Endothelial cell of umbilical vein (primary cell): ENCODE measurements at regions not wholly inside any gene's neighbourhood (a gene's known extent, or its start where the extent isn't known, plus 50 kb on each side); places are given as distances from the start of the nearest gene placed in this dataset.

Experiments used
- BruUV-seq: library from RNA; stranded (reverse); fragments of 400-500 nt; replicated peaks from 2 replicates; lab custom pipeline; 2021; lab: Mats Ljungman, UMichigan
- CTCF ChIA-PET: fragments of 300-600, 350-600 bp; sonication (Branson Sonifier 250); formaldehyde crosslinking; loops from one replicate; lab custom pipeline; 2021; ENCODE audit warnings: antibody characterized with exemption, inconsistent platforms; lab: Charles Lee
- POLR2A ChIA-PET: fragments of 300-600, 350-600 bp; sonication (Branson Sonifier 250); formaldehyde crosslinking; loops from one replicate; lab custom pipeline; 2021; ENCODE audit warnings: antibody characterized with exemption, inconsistent platforms; lab: Charles Lee
- DNase-seq: peaks from one replicate; pipeline ENCODE4 v3.0.0-alpha.2; 2011; ENCODE audit warnings: low read depth, low spot score
- FAIRE-seq: peaks from 2 replicates; lab custom pipeline; 2011; peaks lifted over from hg19 to GRCh38; lab: Jason Lieb, UNC
- H2AFZ ChIP-seq: 2 replicates; pipeline ENCODE4 v1.6.0; 2012; ENCODE audit warnings: low read depth, low read length, control low read depth, inconsistent platforms
- H3K27ac ChIP-seq: 2 replicates; pipeline ENCODE4 v1.5.1; 2011; ENCODE audit warnings: low read depth, mild to moderate bottlenecking, control low read depth, low read length, moderate library complexity; ENCODE audit not compliant: insufficient read depth
- H3K27me3 ChIP-seq, 2 experiments: 2 replicates each; pipeline versions ENCODE4 v1.6.0 to v1.6.1; 2011; ENCODE audit warnings: low read length in 2 of 2, mixed read lengths in 1 of 2; ENCODE audit not compliant: control insufficient read depth in 2 of 2, insufficient read depth in 2 of 2
- H3K36me3 ChIP-seq, 2 experiments: 2 replicates in 1 of 2; 3 replicates in 1 of 2; pipeline ENCODE4 v1.5.1; 2011; ENCODE audit warnings: low read length in 2 of 2, mild to moderate bottlenecking in 1 of 2, moderate library complexity in 1 of 2; ENCODE audit not compliant: control insufficient read depth in 2 of 2, insufficient read depth in 2 of 2; ENCODE audit errors: extremely low read depth in 1 of 2
- H3K4me1 ChIP-seq: 3 replicates; pipeline ENCODE4 v1.5.1; 2011; ENCODE audit warnings: mild to moderate bottlenecking, low read length; ENCODE audit not compliant: control insufficient read depth, insufficient read depth; ENCODE audit errors: extremely low read depth
- H3K4me2 ChIP-seq: 2 replicates; pipeline ENCODE4 v1.6.1; 2011; ENCODE audit warnings: low read length, control low read depth, mixed read lengths; ENCODE audit not compliant: insufficient read depth
- H3K4me3 ChIP-seq, 3 experiments: fragments of 200-600 bp in 1 of 3; sonication (generic), shearing (Covaris generic) in 1 of 3; replicated peaks in 1 of 3; 2 replicates each; pipeline ENCODE4 v1.5.1; 2011 to 2016; ENCODE audit warnings: control low read depth in 3 of 3, low read length in 3 of 3, mild to moderate bottlenecking in 2 of 3, inconsistent platforms in 1 of 3, low read depth in 1 of 3, moderate library complexity in 1 of 3; ENCODE audit not compliant: insufficient read depth in 1 of 3
- H3K79me2 ChIP-seq: 2 replicates; pipeline ENCODE4 v1.6.0; 2012; ENCODE audit warnings: low read length, inconsistent platforms; ENCODE audit not compliant: control insufficient read depth, insufficient read depth
- H3K9ac ChIP-seq: replicated peaks from 2 replicates; pipeline ENCODE3; 2011; ENCODE audit warnings: low read length, control low read depth; ENCODE audit not compliant: insufficient read depth; ENCODE audit errors: extremely low read depth
- H3K9me1 ChIP-seq: replicated peaks from 3 replicates; pipeline ENCODE4 v1.6.0; 2011; ENCODE audit warnings: mild to moderate bottlenecking, low read length; ENCODE audit not compliant: control insufficient read depth, insufficient read depth; ENCODE audit errors: extremely low read depth
- H3K9me3 ChIP-seq: replicated peaks from 2 replicates; pipeline ENCODE4 v1.5.1; 2012; ENCODE audit warnings: low read length, inconsistent platforms; ENCODE audit not compliant: control insufficient read depth, insufficient read depth
- H4K20me1 ChIP-seq: replicated peaks from 2 replicates; pipeline ENCODE3; 2011; ENCODE audit warnings: mild to moderate bottlenecking, low read length; ENCODE audit not compliant: control insufficient read depth, insufficient read depth; ENCODE audit errors: extremely low read depth
- CTCF ChIP-seq, 2 donors: IDR thresholded peaks; 1 replicate in 1 of 2; 2 replicates in 1 of 2; pipeline ENCODE4 v1.5.1; 2011; ENCODE audit warnings: low read length in 2 of 2, mild to moderate bottlenecking in 2 of 2, moderate library complexity in 2 of 2, control low read depth in 1 of 2, inconsistent platforms in 1 of 2, low read depth in 1 of 2; ENCODE audit not compliant: insufficient read depth in 1 of 2; ENCODE audit errors: extremely low read depth in 1 of 2
- EZH2 ChIP-seq: IDR thresholded peaks from 2 replicates; pipeline ENCODE4 v1.6.1; 2012; ENCODE audit warnings: borderline replicate concordance, low read depth, mild to moderate bottlenecking, moderate library complexity, low read length, inconsistent platforms; ENCODE audit not compliant: severe bottlenecking
- FOS ChIP-seq: IDR thresholded peaks from 2 replicates; pipeline ENCODE4 v1.6.1; 2011; ENCODE audit warnings: mild to moderate bottlenecking, low read length, moderate library complexity, borderline replicate concordance; ENCODE audit not compliant: insufficient read depth
- GATA2 ChIP-seq: IDR thresholded peaks from 2 replicates; pipeline ENCODE4 v1.7.0; 2011; ENCODE audit warnings: low read depth, mild to moderate bottlenecking, moderate library complexity, mixed read lengths, low read length; ENCODE audit not compliant: insufficient read length, insufficient read depth
- JUN ChIP-seq: IDR thresholded peaks from 2 replicates; pipeline ENCODE4 v1.6.1; 2011; ENCODE audit warnings: borderline replicate concordance, low read depth; ENCODE audit not compliant: insufficient read length, insufficient read depth
- MAX ChIP-seq: IDR thresholded peaks from 2 replicates; pipeline ENCODE4 v1.6.1; 2011; ENCODE audit not compliant: insufficient read depth, insufficient read length
- MYC ChIP-seq: IDR thresholded peaks from one replicate; pipeline ENCODE4 v1.6.1; 2011; ENCODE audit warnings: mild to moderate bottlenecking, low read depth, low read length
- POLR2A ChIP-seq: IDR thresholded peaks from 2 replicates; pipeline ENCODE4 v1.6.1; 2012; ENCODE audit warnings: low read depth, mild to moderate bottlenecking, control low read depth, low read length
- POLR2AphosphoS5 ChIP-seq: IDR thresholded peaks from 2 replicates; pipeline ENCODE4 v1.6.1; 2012; ENCODE audit warnings: low read depth, mild to moderate bottlenecking, control low read depth, low read length, moderate library complexity; ENCODE audit not compliant: insufficient read depth
- dilution Hi-C: fragments of 300-500 bp; cut with MboI; formaldehyde crosslinking; loops from one replicate; pipeline ENCODE4 v1.15.0; 2019; ENCODE audit warnings: low sequenced_read_pairs; ENCODE audit not compliant: extremely low pct_ligation_motif_present
- intact Hi-C: fragments of 100-400 bp; cut with micrococcal nuclease; formaldehyde crosslinking; loops from one replicate; pipeline ENCODE4 v1.10.0; 2022

GRCh38 chr2:146927080-146927711 is 917.6 kb upstream of the ACVR2A start:
- dilution Hi-C loops, result no loop called here
- no TSS peak for BruUV-seq
- Histone ChIP-seq H3K4me3 (no peak overlapping the region), H3K4me1 (no peaks in the 10 kb centered on the region), H2AFZ (peak overlapping the region; percentile 73), H3K27ac (no peak overlapping the region), H3K9me3 (no peaks in the 10 kb centered on the region), H3K27me3 (no peaks in the 10 kb centered on the region), H4K20me1 (no peaks in the 10 kb centered on the region), H3K36me3 (no peaks in the 10 kb centered on the region), H3K4me2 (no peak overlapping the region), H3K79me2 (no peaks in the 10 kb centered on the region), H3K9me1 (no peaks in the 10 kb centered on the region), H3K9ac (no peak overlapping the region)
- no peak for FAIRE-seq
- TF ChIP-seq CTCF (IDR thresholded peaks at IDR 0.05; ENCODE audit: extremely low read depth in 1 of 2, insufficient read depth in 1 of 2, low read depth in 1 of 2, low read length in 2 of 2), result peak; percentile 32 to 62
- no peak for TF ChIP-seq EZH2
- intact Hi-C loops, result loop anchor here (1.0 to 5.0 kb wide), 6 partner anchors 52 to 984 kb away; partner anchors contain the start of gene ACVR2A
- CTCF ChIA-PET, result interaction anchor here (0.6 to 2.1 kb wide), 28 partner anchors 9 to 984 kb away, joined by 3 to 77 read pairs (median 4); partner anchors contain the start of gene ACVR2A
- POLR2A ChIA-PET, result no interaction called here
- DNase-seq, result peak; percentile 59

GRCh38 chr2:146918280-146918679 is 926.5 kb upstream of the ACVR2A start:
- Histone ChIP-seq H3K36me3 (no peaks in the 10 kb centered on the region), H4K20me1 (no peaks in the 10 kb centered on the region), H3K27me3 (no peaks in the 10 kb centered on the region), H3K79me2 (no peaks in the 10 kb centered on the region), H3K9me3 (no peaks in the 10 kb centered on the region), H3K27ac (no peak overlapping the region), H2AFZ (no peak overlapping the region), H3K4me2 (no peak overlapping the region), H3K9me1 (no peaks in the 10 kb centered on the region), H3K9ac (no peak overlapping the region), H3K4me1 (no peaks in the 10 kb centered on the region), H3K4me3 (no peak overlapping the region)
- FAIRE-seq (no peak), DNase-seq (no peak)
- TF ChIP-seq CTCF (IDR thresholded peaks at IDR 0.05; ENCODE audit: extremely low read depth in 1 of 2, insufficient read depth in 1 of 2, low read depth in 1 of 2, low read length in 2 of 2) (no peak), POLR2AphosphoS5 (no peak), EZH2 (no peak), FOS (no peak), JUN (no peak), MYC (no peak), POLR2A (no peak), MAX (no peak), GATA2 (no peak)
- no TSS peak for BruUV-seq
- ChIA-PET POLR2A (no interaction called here), CTCF (interaction anchor here (0.6 to 1.6 kb wide), 4 partner anchors 9 to 23 kb away, joined by 4 to 7 read pairs (median 4); no protein-coding TSS in a partner anchor)
- intact Hi-C loops, result no loop called here
- dilution Hi-C loops, result no loop called here
